IMR-90 (cell line): ENCODE measurements at regions not wholly inside any gene's neighbourhood (a gene's known extent, or its start where the extent isn't known, plus 50 kb on each side); places are given as distances from the start of the nearest gene placed in this dataset.

Experiments used
- ATAC-seq: fragments of 200-7000 bp; cut with Tn5 transposase; 2 replicates; pipeline ENCODE4 v1.9.1; 2020; ENCODE audit warnings: low read depth, mild to moderate bottlenecking, moderate library complexity
- BruUV-seq: library from RNA; stranded (reverse); fragments of 400-500 nt; replicated peaks from 2 replicates; lab custom pipeline; 2021; lab: Mats Ljungman, UMichigan
- CTCF ChIA-PET: fragments of 300-600 bp; formaldehyde crosslinking; extraction: SDS; loops from one replicate; lab custom pipeline; 2021; ENCODE audit warnings: antibody characterized with exemption; lab: Yijun Ruan, JAX
- POLR2A ChIA-PET: fragments of 300-600 bp; sonication (Branson Sonifier 250); formaldehyde crosslinking; loops from one replicate; lab custom pipeline; 2022; ENCODE audit warnings: antibody characterized with exemption; ENCODE audit not compliant: unreplicated experiment; lab: Charles Lee
- DNase-seq: peaks from one replicate; pipeline ENCODE4 v3.0.0; 2013
- H2AFZ ChIP-seq: replicated peaks from 2 replicates; pipeline ENCODE3; 2013; ENCODE audit warnings: low read length, mild to moderate bottlenecking; ENCODE audit not compliant: poor library complexity
- H2AK5ac ChIP-seq: 2 replicates; pipeline ENCODE4 v1.6.1; 2013; ENCODE audit warnings: low read depth, low read length, inconsistent platforms
- H2AK9ac ChIP-seq: replicated peaks from 2 replicates; pipeline ENCODE3; 2013; ENCODE audit warnings: mild to moderate bottlenecking, low read depth, low read length, moderate library complexity; ENCODE audit not compliant: poor library complexity
- H2BK120ac ChIP-seq: 2 replicates; pipeline ENCODE4 v1.6.1; 2013; ENCODE audit warnings: low read depth, low read length, inconsistent platforms
- H2BK15ac ChIP-seq: 3 replicates; pipeline ENCODE4 v1.6.1; 2013; ENCODE audit warnings: low read depth, low read length, inconsistent platforms
- H2BK20ac ChIP-seq: 2 replicates; pipeline ENCODE4 v1.6.1; 2013; ENCODE audit warnings: low read depth, mild to moderate bottlenecking, inconsistent platforms, low read length, moderate library complexity
- H2BK5ac ChIP-seq: 2 replicates; pipeline ENCODE4 v1.6.1; 2013; ENCODE audit warnings: mild to moderate bottlenecking, low read depth, low read length, inconsistent platforms; ENCODE audit not compliant: poor library complexity, severe bottlenecking
- H3K14ac ChIP-seq: replicated peaks from 2 replicates; pipeline ENCODE4 v1.6.1; 2013; ENCODE audit warnings: low read depth, low read length, inconsistent platforms
- H3K18ac ChIP-seq: 2 replicates; pipeline ENCODE4 v1.6.1; 2013; ENCODE audit warnings: low read depth, low read length, control low read depth
- H3K23ac ChIP-seq: 2 replicates; pipeline ENCODE4 v1.6.1; 2013; ENCODE audit warnings: low read depth, low read length, inconsistent platforms
- H3K27ac ChIP-seq: 2 replicates; pipeline ENCODE4 v1.5.1; 2013; ENCODE audit warnings: mild to moderate bottlenecking, control low read depth, low read length; ENCODE audit not compliant: insufficient read depth
- H3K27me3 ChIP-seq: 2 replicates; pipeline ENCODE4 v1.6.1; 2013; ENCODE audit warnings: low read length; ENCODE audit not compliant: control insufficient read depth, insufficient read depth
- H3K36me3 ChIP-seq: 2 replicates; pipeline ENCODE4 v1.6.1; 2013; ENCODE audit warnings: low read length, mixed read lengths; ENCODE audit not compliant: control insufficient read depth, insufficient read depth
- H3K4ac ChIP-seq: 2 replicates; pipeline ENCODE4 v1.6.1; 2013; ENCODE audit warnings: low read depth, low read length, inconsistent platforms
- H3K4me1 ChIP-seq: 2 replicates; pipeline ENCODE4 v1.6.1; 2013; ENCODE audit warnings: low read length, mixed read lengths; ENCODE audit not compliant: control insufficient read depth, insufficient read depth
- H3K4me2 ChIP-seq: 2 replicates; pipeline ENCODE4 v1.6.1; 2013; ENCODE audit warnings: low read depth, mild to moderate bottlenecking, control low read depth, low read length, moderate library complexity
- H3K4me3 ChIP-seq: 2 replicates; pipeline ENCODE4 v1.5.1; 2013; ENCODE audit warnings: low read depth, mild to moderate bottlenecking, control low read depth, low read length, moderate library complexity; ENCODE audit not compliant: insufficient read depth
- H3K56ac ChIP-seq: 2 replicates; pipeline ENCODE4 v1.6.1; 2013; ENCODE audit warnings: low read length, inconsistent platforms; ENCODE audit not compliant: insufficient read depth; ENCODE audit errors: extremely low read depth
- H3K79me1 ChIP-seq, 2 experiments: 2 replicates each; pipeline ENCODE4 v1.6.1; 2013; ENCODE audit warnings: low read length in 2 of 2, inconsistent platforms in 1 of 2, low read depth in 1 of 2
- H3K9ac ChIP-seq: 2 replicates; pipeline ENCODE4 v1.6.1; 2013; ENCODE audit warnings: low read depth, low read length, control low read depth
- H3K9me1 ChIP-seq: 2 replicates; pipeline ENCODE4 v1.6.1; 2013; ENCODE audit warnings: low read length, inconsistent platforms; ENCODE audit not compliant: insufficient read depth
- H3K9me3 ChIP-seq: 2 replicates; pipeline ENCODE4 v1.6.1; 2013; ENCODE audit warnings: low read length; ENCODE audit not compliant: control insufficient read depth, insufficient read depth
- H4K20me1 ChIP-seq: 2 replicates; pipeline ENCODE4 v1.6.1; 2013; ENCODE audit warnings: low read length, inconsistent platforms; ENCODE audit not compliant: insufficient read depth
- H4K5ac ChIP-seq: 2 replicates; pipeline ENCODE4 v1.6.1; 2013; ENCODE audit warnings: mild to moderate bottlenecking, low read depth, low read length, control low read depth
- H4K8ac ChIP-seq, 2 experiments: 2 replicates each; pipeline ENCODE4 v1.6.1; 2013; ENCODE audit warnings: low read depth in 2 of 2, low read length in 2 of 2, control low read depth in 1 of 2, inconsistent platforms in 1 of 2
- H4K91ac ChIP-seq: 2 replicates; pipeline ENCODE4 v1.6.1; 2013; ENCODE audit warnings: low read depth, low read length, inconsistent platforms; ENCODE audit not compliant: insufficient read depth
- BHLHE40 ChIP-seq: fragments of 150-350 bp; IDR thresholded peaks from 2 replicates; pipeline ENCODE4 v1.6.1; 2016; ENCODE audit warnings: mild to moderate bottlenecking, low read depth, low read length
- CHD1 ChIP-seq: IDR thresholded peaks from 2 replicates; pipeline ENCODE4 v1.6.1; 2012; ENCODE audit warnings: low read depth, low read length, improper control_type of control experiment
- MAFK ChIP-seq: IDR thresholded peaks from 2 replicates; pipeline ENCODE4 v1.6.1; 2012; ENCODE audit warnings: low read depth, low read length, improper control_type of control experiment
- MAZ ChIP-seq: IDR thresholded peaks from 2 replicates; pipeline ENCODE4 v1.6.1; 2012; ENCODE audit warnings: low read depth, mild to moderate bottlenecking, low read length, improper control_type of control experiment, moderate library complexity, borderline replicate concordance
- MXI1 ChIP-seq: IDR thresholded peaks from 2 replicates; pipeline ENCODE4 v1.6.1; 2012; ENCODE audit warnings: low read depth, mild to moderate bottlenecking, low read length, moderate library complexity, borderline replicate concordance
- POLR2A ChIP-seq: IDR thresholded peaks from 2 replicates; pipeline ENCODE4 v1.6.1; 2012; ENCODE audit warnings: mild to moderate bottlenecking, low read depth, low read length
- RAD21 ChIP-seq: IDR thresholded peaks from 2 replicates; pipeline ENCODE4 v1.6.1; 2012; ENCODE audit warnings: low read length, improper control_type of control experiment
- RFX5 ChIP-seq: IDR thresholded peaks from 2 replicates; pipeline ENCODE4 v1.8.0; 2012; ENCODE audit warnings: low read depth, mild to moderate bottlenecking, low read length, moderate library complexity
- SMC3 ChIP-seq: fragments of 150-350 bp; IDR thresholded peaks from 2 replicates; pipeline ENCODE4 v1.6.1; 2016; ENCODE audit warnings: low read depth, mild to moderate bottlenecking, antibody characterized with exemption, low read length, moderate library complexity
- WGBS, 2 experiments: methylation state at CpG; one replicate each; pipeline versions ENCODE4 v1.1.5 to v1.1.7; 2013; ENCODE audit warnings: missing lambda C conversion rate in 2 of 2; ENCODE audit not compliant: insufficient read length in 1 of 2; ENCODE audit errors: extremely low coverage in 2 of 2; 5-methylcytosine and 5-hydroxymethylcytosine counted together
- dilution Hi-C: fragments of 300-500 bp; cut with HindIII; formaldehyde crosslinking; loops from one replicate; pipeline ENCODE4 v1.14.3; 2018; ENCODE audit warnings: low sequenced_read_pairs; ENCODE audit not compliant: unreplicated experiment
- in situ Hi-C: fragments of 300-500 bp; cut with MboI; formaldehyde crosslinking; loops from 3 replicates; pipeline ENCODE4 v1.14.3; 2019; ENCODE audit warnings: low sequenced_read_pairs, inconsistent platforms, mixed read lengths
- intact Hi-C: fragments of 100-400 bp; cut with micrococcal nuclease; formaldehyde crosslinking; loops from 2 replicates; pipeline ENCODE4 v1.10.0; 2022
- TF ChIP-seq, protein P1 (sequence below): fragments of 150-350 bp; IDR thresholded peaks from 2 replicates; pipeline ENCODE4 v1.6.1; 2017; ENCODE audit warnings: mild to moderate bottlenecking, antibody characterized with exemption, low read length, low read depth

DNA sequence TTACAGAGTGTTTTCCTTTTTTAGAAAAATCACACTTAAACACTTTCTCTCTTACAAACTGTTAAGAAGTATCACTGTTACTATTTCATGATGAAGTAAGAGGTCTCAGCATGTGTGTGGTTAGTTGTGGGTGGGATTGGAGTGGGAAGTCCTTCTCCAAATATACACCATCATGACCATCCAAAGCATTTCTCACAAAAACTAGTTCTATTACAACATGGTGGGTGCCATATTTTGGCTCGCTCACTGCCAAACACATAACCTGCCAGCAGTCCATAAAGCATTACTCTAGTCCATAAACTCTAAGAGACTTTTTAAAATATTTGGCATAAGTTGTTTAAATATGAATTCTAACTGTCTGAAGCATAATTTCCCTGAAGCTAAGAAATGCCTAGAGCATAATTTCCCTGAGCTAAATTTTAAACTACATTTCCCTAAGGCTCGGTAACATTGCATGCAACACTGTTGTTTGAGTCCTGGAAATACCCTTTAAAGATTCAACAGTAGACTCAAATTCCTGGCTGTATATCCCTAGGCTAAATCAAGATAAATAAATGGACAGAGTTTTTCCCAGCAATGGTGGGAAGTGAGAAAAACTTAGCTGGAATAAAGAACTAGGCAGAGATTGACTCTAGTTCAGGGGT lies 415.0 kb upstream of the INTU start:
- H3K18ac ChIP-seq, result no peak overlapping the region
- TF ChIP-seq SMC3, result no peak
- TF ChIP-seq MAFK, result no peak
- TF ChIP-seq RFX5, result no peak
- no peak for TF ChIP-seq MAZ
- TF ChIP-seq POLR2A, result no peak
- TF ChIP-seq CHD1, result no peak
- no peak for TF ChIP-seq BHLHE40
- no peak for TF ChIP-seq MXI1
- TF ChIP-seq, protein P1, sequence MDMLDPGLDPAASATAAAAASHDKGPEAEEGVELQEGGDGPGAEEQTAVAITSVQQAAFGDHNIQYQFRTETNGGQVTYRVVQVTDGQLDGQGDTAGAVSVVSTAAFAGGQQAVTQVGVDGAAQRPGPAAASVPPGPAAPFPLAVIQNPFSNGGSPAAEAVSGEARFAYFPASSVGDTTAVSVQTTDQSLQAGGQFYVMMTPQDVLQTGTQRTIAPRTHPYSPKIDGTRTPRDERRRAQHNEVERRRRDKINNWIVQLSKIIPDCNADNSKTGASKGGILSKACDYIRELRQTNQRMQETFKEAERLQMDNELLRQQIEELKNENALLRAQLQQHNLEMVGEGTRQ, result no peak
- no peak for TF ChIP-seq RAD21
- no peaks in the 10 kb centered on the region for H3K9me3 ChIP-seq
- ATAC-seq (no peak), DNase-seq (no peak)
- H3K9me1 ChIP-seq, result no peaks in the 10 kb centered on the region
- H2BK120ac ChIP-seq, result no peak overlapping the region
- no peak overlapping the region for H2AFZ ChIP-seq
- H4K20me1 ChIP-seq, result no peaks in the 10 kb centered on the region
- H3K36me3 ChIP-seq, result no peaks in the 10 kb centered on the region
- H3K4ac ChIP-seq, result no peak overlapping the region
- H3K4me2 ChIP-seq, result no peak overlapping the region
- no peak overlapping the region for H3K14ac ChIP-seq
- H3K27me3 ChIP-seq, result no peaks in the 10 kb centered on the region
- H3K9ac ChIP-seq, result no peak overlapping the region
- no peak overlapping the region for H2AK5ac ChIP-seq
- no peak overlapping the region for H3K27ac ChIP-seq
- no peak overlapping the region for H2BK20ac ChIP-seq
- H4K5ac ChIP-seq, result no peak overlapping the region
- no peak overlapping the region for H2AK9ac ChIP-seq
- dilution Hi-C loops, result no loop called here
- intact Hi-C loops, result no loop called here
- H3K79me1 ChIP-seq, result no peaks in the 10 kb centered on the region
- H3K56ac ChIP-seq, result no peak overlapping the region
- no peaks in the 10 kb centered on the region for H3K4me1 ChIP-seq
- H2BK15ac ChIP-seq, result no peak overlapping the region
- no CpG with 5 or more reads among the region's 2 CpGs for WGBS, 2 experiments
- ChIA-PET POLR2A (no interaction called here), CTCF (no interaction called here)
- H4K91ac ChIP-seq, result no peak overlapping the region
- no peak overlapping the region for H3K4me3 ChIP-seq
- H3K23ac ChIP-seq, result no peak overlapping the region
- no peak overlapping the region for H2BK5ac ChIP-seq
- no peak overlapping the region for H4K8ac ChIP-seq
- in situ Hi-C loops, result no loop called here
- no TSS peak for BruUV-seq
